Thyroid gland (tissue), 4 donors: ENCODE measurements at regions not wholly inside any gene's neighbourhood (a gene's known extent, or its start where the extent isn't known, plus 50 kb on each side); places are given as distances from the start of the nearest gene placed in this dataset.

Experiments used
- CTCF ChIP-seq, 6 experiments: fragments of 200-600 bp in 3 of 6; fragments of 450-650 bp in 3 of 6; sonication (generic) in 3 of 6; IDR thresholded peaks; one replicate each; pipeline ENCODE4 v1.5.1; 2016 to 2019; ENCODE audit warnings: antibody characterized with exemption in 6 of 6, mild to moderate bottlenecking in 2 of 6, inconsistent platforms in 1 of 6, moderate library complexity in 1 of 6
- POLR2A ChIP-seq, 2 donors: fragments of 450-650 bp; IDR thresholded peaks; one replicate each; pipeline ENCODE4 v1.6.1; 2017; ENCODE audit warnings: antibody characterized with exemption in 2 of 2, mild to moderate bottlenecking in 2 of 2, moderate library complexity in 1 of 2

DNA sequence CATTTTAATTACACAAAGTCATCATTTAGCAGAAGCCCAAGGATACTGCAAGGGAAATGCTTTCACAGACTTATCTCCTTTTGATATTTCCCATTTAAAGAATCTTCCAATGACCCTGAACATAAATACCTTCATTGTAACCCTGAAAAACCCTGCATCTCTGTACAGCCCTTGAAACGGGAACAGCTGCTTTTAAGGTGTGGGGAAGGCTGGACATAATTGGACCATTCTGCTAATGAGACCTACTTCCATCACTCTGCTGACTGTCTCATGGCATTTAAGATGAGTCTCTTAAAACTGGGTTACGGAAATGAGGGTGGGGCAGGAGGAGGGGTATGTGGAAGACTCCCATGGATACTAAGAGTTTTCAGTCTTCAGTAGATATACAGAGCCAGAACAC, 485.8 kb downstream of the BRINP1 start:
- no peak for TF ChIP-seq CTCF (IDR thresholded peaks at IDR 0.05)
- TF ChIP-seq POLR2A (IDR thresholded peaks at IDR 0.05): no peak
